Urinary bladder (tissue), 3 donors: ENCODE measurements at regions not wholly inside any gene's neighbourhood (a gene's known extent, or its start where the extent isn't known, plus 50 kb on each side); places are given as distances from the start of the nearest gene placed in this dataset.

Experiments used
- DNase-seq: peaks from one replicate; pipeline ENCODE4 v3.0.0-alpha.2; 2015; ENCODE audit errors: extremely low spot score
- H3K27ac ChIP-seq: one replicate; pipeline ENCODE4 v1.5.1; 2013; ENCODE audit warnings: low read depth, mild to moderate bottlenecking, moderate library complexity
- H3K36me3 ChIP-seq: one replicate; pipeline ENCODE4 v1.6.1; 2013; ENCODE audit warnings: mild to moderate bottlenecking, moderate library complexity; ENCODE audit not compliant: insufficient read depth
- H3K4me1 ChIP-seq: one replicate; pipeline ENCODE4 v1.6.1; 2013; ENCODE audit warnings: mild to moderate bottlenecking, moderate library complexity; ENCODE audit not compliant: insufficient read depth
- H3K4me3 ChIP-seq: one replicate; pipeline ENCODE4 v1.5.1; 2013; ENCODE audit warnings: low read depth, low read length
- WGBS: extraction: QIAGEN DNeasy Blood & Tissue Kit; methylation state at CpG from one replicate; pipeline ENCODE4 v1.1.7; 2013; 5-methylcytosine and 5-hydroxymethylcytosine counted together
- donor health status: healthy with polysubstance abuse.
- donor health status: healthy.

DNA sequence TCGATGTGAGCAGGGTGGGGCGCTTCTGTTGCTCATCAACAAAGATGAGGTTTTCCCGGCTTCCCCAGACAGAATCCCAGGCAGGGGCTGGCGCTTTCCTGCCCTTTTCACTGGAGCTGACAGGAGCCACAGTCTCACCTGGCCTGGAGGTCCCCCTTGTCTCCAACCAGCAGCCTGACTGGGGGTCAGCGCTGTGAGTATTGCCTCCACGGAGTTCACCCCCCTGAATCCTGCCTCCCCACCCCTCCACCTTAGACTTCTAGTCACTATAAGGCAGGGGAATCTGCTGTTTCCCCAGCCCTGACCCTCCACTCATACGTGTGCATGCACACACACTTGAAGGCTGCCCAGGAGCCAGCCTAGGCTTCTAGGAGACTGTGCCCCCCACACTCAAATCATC is 58.8 kb upstream of the LYVE1 start:
- Histone ChIP-seq H3K4me1 (no peaks in the 10 kb centered on the region), H3K27ac (no peak overlapping the region)

DNA sequence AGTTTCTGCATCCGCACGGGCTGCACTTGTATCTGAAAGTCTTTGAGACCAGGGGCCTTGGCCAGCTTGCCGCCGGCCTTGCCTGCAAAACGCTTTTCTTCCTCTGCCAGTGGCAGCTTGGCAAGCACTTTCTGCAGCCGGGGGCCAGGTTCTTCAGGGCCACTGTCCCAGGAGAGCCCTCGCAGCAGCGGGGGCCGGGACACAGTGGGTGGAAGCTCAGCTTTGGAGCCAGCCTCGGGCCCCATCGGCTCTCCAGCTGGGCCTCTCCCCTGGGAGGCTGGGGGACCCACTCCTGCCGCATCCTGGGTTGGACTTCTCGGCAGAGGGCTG is 57.5 kb upstream of the LYVE1 start:
- Histone ChIP-seq H3K27ac (no peak overlapping the region), H3K36me3 (no peaks in the 10 kb centered on the region), H3K4me1 (no peaks in the 10 kb centered on the region), H3K4me3 (no peak overlapping the region)
- WGBS: 62% methylated on average over 13 of the region's 13 CpGs
- no peak for DNase-seq

More for the DNA sequence above, 58.8 kb upstream of the LYVE1 start:
- Histone ChIP-seq H3K36me3 (no peaks in the 10 kb centered on the region), H3K4me3 (no peak overlapping the region)
- 86% methylated on average over 7 of the region's 7 CpGs for WGBS
- no peak for DNase-seq

DNA sequence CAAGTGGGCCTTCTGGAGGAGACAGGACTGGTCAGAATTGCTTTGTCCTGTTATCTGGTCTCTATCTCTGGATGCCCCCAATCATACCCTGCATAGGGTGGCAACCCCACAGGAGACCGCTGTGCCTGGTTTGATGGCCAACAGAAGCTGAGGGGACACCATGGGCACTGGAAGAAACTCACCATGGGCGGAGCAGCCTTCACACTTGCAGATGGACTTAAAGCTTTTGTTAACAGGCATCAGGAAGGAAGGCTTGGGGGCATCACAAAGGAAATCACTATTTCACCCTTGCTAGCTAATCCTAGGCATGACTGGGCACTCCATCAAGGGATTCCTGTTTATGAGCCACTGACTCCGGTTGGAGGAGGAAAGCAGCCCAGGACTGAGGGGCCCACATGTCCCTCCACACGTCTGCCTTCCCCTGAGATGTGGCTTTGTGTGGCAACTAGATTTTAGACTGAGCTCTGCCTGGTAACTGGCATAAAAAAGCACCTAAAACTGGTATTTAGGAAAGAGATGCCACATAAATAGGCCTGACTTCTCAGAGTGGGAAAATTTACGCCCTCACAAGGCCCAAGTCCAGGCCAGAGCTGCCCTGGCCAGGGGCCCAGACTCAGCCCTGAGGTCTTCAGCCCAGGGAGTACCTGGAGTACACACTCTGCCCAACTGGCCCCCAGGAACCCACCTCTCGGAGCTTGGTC is 57.0 kb upstream of the LYVE1 start:
- Histone ChIP-seq H3K4me3 (no peak overlapping the region), H3K36me3 (no peaks in the 10 kb centered on the region), H3K27ac (no peak overlapping the region), H3K4me1 (no peaks in the 10 kb centered on the region)
- DNase-seq: no peak
- 74% methylated on average over 6 of the region's 6 CpGs for WGBS

DNA sequence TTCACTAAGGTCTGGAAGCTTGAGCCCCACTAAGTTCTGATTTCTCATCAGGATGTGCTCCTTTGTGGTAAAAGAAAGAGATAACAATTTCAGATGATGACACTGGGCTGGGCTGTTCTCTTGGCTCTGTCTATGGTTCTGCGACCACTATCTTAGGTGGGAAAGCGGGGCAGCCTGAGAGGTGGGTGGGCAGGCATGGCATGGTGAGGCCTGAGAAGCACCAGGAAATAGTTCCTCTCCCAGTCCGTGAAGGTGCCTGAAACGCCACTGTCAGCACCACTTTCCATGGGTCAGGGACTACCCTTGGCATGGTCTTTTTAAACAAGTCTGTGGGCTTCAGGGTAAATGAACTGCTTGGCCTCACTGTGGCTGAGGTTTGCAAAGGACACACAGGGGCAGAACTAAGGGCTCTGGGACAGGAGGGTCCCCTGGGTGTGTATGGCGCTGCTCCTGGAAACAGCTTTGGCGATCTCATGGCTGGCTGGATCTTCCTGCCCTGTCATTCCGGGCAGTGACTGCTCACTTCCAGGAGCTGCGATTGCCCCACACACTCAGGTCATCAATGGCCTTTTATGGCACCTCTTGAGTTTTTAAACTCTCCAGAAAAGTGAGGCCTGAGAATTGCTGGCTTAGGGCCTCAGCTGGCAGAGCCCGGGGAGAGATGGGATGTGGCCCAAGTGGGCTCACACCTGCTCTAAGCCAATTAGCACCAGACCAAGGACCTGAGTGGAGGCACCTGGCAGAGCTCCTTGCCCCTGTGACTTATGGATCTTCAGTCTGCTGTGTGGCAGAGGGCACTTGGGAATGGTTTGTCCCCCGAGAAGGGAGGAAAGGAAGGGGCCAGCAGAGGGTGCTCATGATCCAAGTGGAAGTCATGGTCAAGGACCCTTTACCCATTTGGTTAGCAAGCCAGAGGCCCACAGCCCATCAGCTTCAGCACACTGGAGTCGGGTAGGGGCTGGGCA is 55.6 kb upstream of the LYVE1 start:
- Histone ChIP-seq H3K27ac (no peak overlapping the region), H3K4me1 (no peaks in the 10 kb centered on the region), H3K4me3 (no peak overlapping the region), H3K36me3 (no peaks in the 10 kb centered on the region)
- no peak for DNase-seq
- WGBS: 75% methylated on average over 11 of the region's 11 CpGs

DNA sequence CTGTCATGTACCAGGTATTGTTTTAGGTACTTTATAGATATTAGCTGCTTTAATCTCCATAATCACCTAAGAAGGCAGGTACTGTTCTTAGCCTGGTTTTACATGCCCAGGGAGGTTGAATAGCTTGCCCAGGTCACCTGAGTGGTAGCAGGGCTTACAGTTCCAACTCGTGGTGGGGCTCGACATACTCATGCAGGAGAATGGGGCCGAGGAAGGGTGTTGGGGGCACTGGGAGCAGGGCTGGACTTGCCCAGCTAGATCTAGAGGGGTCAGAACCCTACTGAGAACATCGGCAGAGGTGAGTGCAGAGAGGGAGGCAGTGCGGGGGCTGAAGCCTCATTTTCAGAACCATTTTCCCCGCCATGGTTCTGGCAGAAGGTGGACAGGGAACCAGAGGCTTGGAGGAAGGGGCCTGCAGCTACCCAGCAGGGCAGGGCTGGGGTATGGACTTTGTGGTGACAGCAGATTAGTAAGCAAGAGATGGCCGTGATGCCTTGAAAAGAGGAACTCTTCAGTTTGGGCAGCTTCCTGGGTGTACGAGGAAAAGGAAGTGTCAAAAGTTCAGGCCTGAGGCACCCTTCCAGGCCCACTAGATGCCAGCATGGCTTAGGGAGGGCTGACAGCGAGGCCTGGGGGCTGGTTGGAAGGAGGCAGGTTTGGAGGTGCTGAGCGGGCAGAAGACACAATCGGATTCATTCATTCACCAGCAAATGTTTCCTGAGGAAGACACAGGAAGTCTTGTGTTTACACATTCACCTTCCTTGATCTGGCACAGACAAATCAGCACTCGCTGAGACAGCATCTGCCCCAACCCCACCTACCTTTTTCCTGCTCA is 54.7 kb upstream of the LYVE1 start:
- Histone ChIP-seq H3K4me3 (no peak overlapping the region), H3K4me1 (no peaks in the 10 kb centered on the region), H3K36me3 (no peaks in the 10 kb centered on the region), H3K27ac (no peak overlapping the region)
- 73% methylated on average over 12 of the region's 12 CpGs for WGBS
- no peak for DNase-seq

DNA sequence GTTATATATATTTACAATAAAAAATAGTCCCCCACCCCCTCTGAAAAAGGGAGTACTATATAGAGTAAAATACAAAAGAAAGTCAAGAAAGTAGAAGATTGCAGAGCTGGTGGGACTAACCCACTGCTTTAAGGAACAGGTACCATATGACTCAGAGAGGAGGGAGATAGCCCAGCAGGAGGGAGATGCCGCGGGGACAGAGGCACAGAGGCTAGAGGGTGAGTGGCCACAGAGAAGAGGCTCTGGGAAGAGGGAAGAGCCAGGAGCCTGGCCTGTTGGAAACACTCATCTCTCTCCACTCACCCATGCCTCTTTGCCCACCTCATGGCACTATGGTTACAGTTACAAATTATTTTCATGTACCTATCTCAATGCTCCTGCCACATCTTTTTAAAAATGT is 53.6 kb upstream of the LYVE1 start:
- DNase-seq: no peak
- Histone ChIP-seq H3K36me3 (no peaks in the 10 kb centered on the region), H3K27ac (no peak overlapping the region), H3K4me1 (no peaks in the 10 kb centered on the region), H3K4me3 (no peak overlapping the region)
- 86% methylated on average over 2 of the region's 2 CpGs for WGBS

DNA sequence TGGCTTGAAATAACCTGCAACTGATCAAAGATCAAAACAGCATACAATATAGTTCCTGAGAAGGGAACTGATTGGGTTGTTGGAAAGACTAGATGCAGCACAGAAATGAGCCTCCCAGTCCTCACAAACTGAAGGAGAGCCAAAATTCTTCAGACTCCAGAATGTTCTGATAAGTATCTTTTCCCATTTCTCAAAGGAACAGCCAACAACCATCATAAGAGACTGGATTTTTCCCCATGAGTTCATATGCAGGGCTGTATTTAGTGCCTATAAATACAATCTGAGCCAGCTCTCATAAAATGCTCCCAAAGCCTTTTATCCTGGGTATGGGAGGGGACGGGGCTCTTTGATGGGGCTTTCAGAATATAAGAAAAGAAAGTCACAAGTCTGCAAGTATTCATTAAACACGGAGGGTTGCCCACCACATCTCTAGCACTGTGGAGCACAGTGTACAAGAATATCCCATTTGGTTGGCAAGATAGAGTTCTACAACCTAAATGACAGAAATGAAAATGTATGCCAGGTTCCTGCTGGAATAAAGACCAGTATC is 50.7 kb upstream of the LYVE1 start:
- DNase-seq: peak; percentile 70

DNA sequence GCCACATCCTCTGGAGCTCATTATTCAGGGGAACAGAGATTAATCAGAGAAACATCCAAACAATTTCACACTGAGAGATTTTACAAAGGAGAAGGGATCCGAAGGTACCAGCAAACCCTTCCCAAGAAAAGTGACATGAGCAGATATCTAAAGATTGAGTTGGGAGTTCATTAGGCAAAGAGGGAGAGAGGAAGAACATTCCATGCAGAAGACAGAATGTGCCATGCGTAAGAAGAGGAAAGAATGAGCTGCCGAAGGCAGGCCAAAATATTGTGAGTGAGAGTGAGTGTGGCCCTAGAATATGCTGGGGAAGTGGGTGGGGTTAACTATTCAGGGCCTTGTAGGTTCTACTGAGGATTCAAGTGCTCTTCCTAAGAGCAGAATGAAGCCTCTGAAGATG is 50.0 kb upstream of the LYVE1 start:
- 55% methylated on average over 3 of the region's 3 CpGs for WGBS
- no peak for DNase-seq
- no peaks in the 10 kb centered on the region for H3K36me3 ChIP-seq
- H3K27ac ChIP-seq: peak overlapping the region; percentile 14
- H3K4me1 ChIP-seq: no peaks in the 10 kb centered on the region
- no peak overlapping the region for H3K4me3 ChIP-seq

More for the DNA sequence above, 50.7 kb upstream of the LYVE1 start:
- Histone ChIP-seq H3K4me1 (no peaks in the 10 kb centered on the region), H3K27ac (peak overlapping the region; percentile 14), H3K4me3 (no peak overlapping the region), H3K36me3 (no peaks in the 10 kb centered on the region)
- WGBS: 37% methylated on average over 2 of the region's 2 CpGs
